Astrocyte (in vitro differentiated cells and primary cell): ENCODE measurements at regions not wholly inside any gene's neighbourhood (a gene's known extent, or its start where the extent isn't known, plus 50 kb on each side); places are given as distances from the start of the nearest gene placed in this dataset.

Experiments used
- CTCF ChIP-seq: IDR thresholded peaks from 2 replicates; pipeline ENCODE4 v1.5.1; 2011; ENCODE audit warnings: low read depth, mild to moderate bottlenecking, inconsistent platforms, low read length, moderate library complexity; ENCODE audit not compliant: insufficient read depth
- EZH2 ChIP-seq: IDR thresholded peaks from 2 replicates; pipeline ENCODE4 v1.6.1; 2012; ENCODE audit warnings: mild to moderate bottlenecking, low read length, inconsistent platforms; ENCODE audit not compliant: insufficient read depth

GRCh38 chr2:18046017-18046416, 167.6 kb downstream of the KCNS3 start:
- TF ChIP-seq CTCF (no peak), EZH2 (no peak)
